Panc1 (cell line): ENCODE measurements at regions not wholly inside any gene's neighbourhood (a gene's known extent, or its start where the extent isn't known, plus 50 kb on each side); places are given as distances from the start of the nearest gene placed in this dataset.

ENCODE experiments used
- ATAC-seq: fragments of 200-7000 bp; cut with Tn5 transposase; 2 replicates; pipeline ENCODE4 v1.9.1; 2020; ENCODE audit warnings: mild to moderate bottlenecking, moderate library complexity
- BruUV-seq: library from RNA; stranded (reverse); fragments of 400-500 nt; replicated peaks from 2 replicates; lab custom pipeline; 2021; lab: Mats Ljungman, UMichigan
- CTCF ChIA-PET: fragments of 300-600 bp; sonication (Branson Sonifier 250); formaldehyde crosslinking; loops from one replicate; lab custom pipeline; 2022; ENCODE audit warnings: antibody characterized with exemption; lab: Charles Lee
- POLR2A ChIA-PET: fragments of 300-600 bp; sonication (Branson Sonifier 250); formaldehyde crosslinking; loops from one replicate; lab custom pipeline; 2022; ENCODE audit warnings: antibody characterized with exemption; lab: Charles Lee
- DNase-seq: peaks from one replicate; pipeline ENCODE4 v3.0.0-alpha.2; 2010; ENCODE audit warnings: low read depth, low spot score
- H3K27ac ChIP-seq: 2 replicates; pipeline ENCODE4 v1.5.1; 2011; ENCODE audit warnings: mild to moderate bottlenecking, low read length, inconsistent platforms
- H3K27me3 ChIP-seq: fragments of 200-500 bp; sonication (Bioruptor generic); 2 replicates; pipeline ENCODE4 v1.6.0; 2014; ENCODE audit warnings: low read length, inconsistent platforms; ENCODE audit not compliant: control insufficient read depth, insufficient read depth
- H3K36me3 ChIP-seq: fragments of 200-500 bp; sonication (Bioruptor generic); 2 replicates; pipeline ENCODE4 v1.5.1; 2014; ENCODE audit warnings: inconsistent platforms, mild to moderate bottlenecking, low read length, moderate library complexity; ENCODE audit not compliant: control insufficient read depth, insufficient read depth
- H3K4me1 ChIP-seq: 2 replicates; pipeline ENCODE4 v1.5.1; 2011; ENCODE audit warnings: inconsistent platforms, mild to moderate bottlenecking, low read length, moderate library complexity; ENCODE audit not compliant: control insufficient read depth, insufficient read depth
- H3K4me3 ChIP-seq, 2 experiments: 2 replicates each; pipeline ENCODE4 v1.5.1; 2011 to 2012; ENCODE audit warnings: low read depth in 2 of 2, low read length in 2 of 2, mild to moderate bottlenecking in 2 of 2, inconsistent platforms in 1 of 2, moderate library complexity in 1 of 2
- H3K9me3 ChIP-seq: fragments of 200-500 bp; sonication (Bioruptor generic); 2 replicates; pipeline ENCODE4 v1.5.1; 2014; ENCODE audit warnings: low read depth, mild to moderate bottlenecking, inconsistent platforms, low read length, moderate library complexity; ENCODE audit not compliant: control insufficient read depth, insufficient read depth
- CTCF ChIP-seq: fragments of 450-650 bp; IDR thresholded peaks from 2 replicates; pipeline ENCODE4 v1.5.1; 2017; ENCODE audit warnings: mild to moderate bottlenecking
- POLR2AphosphoS5 ChIP-seq: IDR thresholded peaks from 2 replicates; pipeline ENCODE4 v1.6.1; 2012; ENCODE audit warnings: mild to moderate bottlenecking, low read depth, low read length, moderate library complexity
- REST ChIP-seq, 2 experiments: IDR thresholded peaks; 2 replicates each; pipeline ENCODE4 v1.6.1; 2011 to 2012; ENCODE audit warnings: low read depth in 2 of 2, control low read depth in 1 of 2, low read length in 1 of 2, mild to moderate bottlenecking in 1 of 2, moderate library complexity in 1 of 2; ENCODE audit not compliant: insufficient read depth in 1 of 2
- SIN3A ChIP-seq: IDR thresholded peaks from 2 replicates; pipeline ENCODE4 v1.6.1; 2012; ENCODE audit warnings: low read depth, mild to moderate bottlenecking, low read length, moderate library complexity, borderline replicate concordance; ENCODE audit not compliant: insufficient read depth
- TCF7L2 ChIP-seq: IDR thresholded peaks from 2 replicates; pipeline ENCODE4 v1.6.1; 2011; ENCODE audit warnings: mild to moderate bottlenecking, low read depth, low read length, inconsistent platforms
- in situ Hi-C: cut with HindIII; loops from 2 replicates; pipeline ENCODE4 v1.10.0; 2016; ENCODE audit warnings: low sequenced_read_pairs, low pct_unique_long_range_greater_than_20kb
- intact Hi-C: fragments of 100-400 bp; cut with micrococcal nuclease; formaldehyde crosslinking; loops from one replicate; pipeline ENCODE4 v1.10.0; 2022; ENCODE audit not compliant: unreplicated experiment

GRCh38 chr3:163560459-163560858 lies 1517.8 kb downstream of the SI start:
- Histone ChIP-seq H3K27me3 (no peaks in the 10 kb centered on the region), H3K27ac (no peak overlapping the region), H3K36me3 (no peaks in the 10 kb centered on the region), H3K9me3 (no peaks in the 10 kb centered on the region), H3K4me1 (no peaks in the 10 kb centered on the region), H3K4me3 (no peak overlapping the region)
- no TSS peak for BruUV-seq
- ChIA-PET POLR2A (no interaction called here), CTCF (no interaction called here)
- TF ChIP-seq REST (IDR thresholded peaks at IDR 0.05; ENCODE audit: insufficient read depth in 1 of 2, low read depth in 2 of 2, low read length in 1 of 2) (no peak), TCF7L2 (no peak), SIN3A (no peak)
- no peak for DNase-seq
- ATAC-seq, result no peak
- intact Hi-C loops (no loop called here), in situ Hi-C loops (no loop called here)

- TF ChIP-seq CTCF, result no peak
- TF ChIP-seq TCF7L2, result no peak
- TF ChIP-seq SIN3A, result no peak
- no peak for TF ChIP-seq POLR2AphosphoS5
- TF ChIP-seq REST (IDR thresholded peaks at IDR 0.05; ENCODE audit: insufficient read depth in 1 of 2, low read depth in 2 of 2, low read length in 1 of 2), result no peak
- no TSS peak for BruUV-seq
- Histone ChIP-seq H3K36me3 (no peaks in the 10 kb centered on the region), H3K27me3 (no peaks in the 10 kb centered on the region), H3K4me3 (no peak overlapping the region), H3K27ac (no peak overlapping the region), H3K4me1 (no peaks in the 10 kb centered on the region), H3K9me3 (no peaks in the 10 kb centered on the region)
- CTCF ChIA-PET, result no interaction called here
- intact Hi-C loops (no loop called here), in situ Hi-C loops (no loop called here)
- POLR2A ChIA-PET, result no interaction called here
- ATAC-seq (no peak), DNase-seq (no peak)
These were observed 1521.3 kb downstream of the SI start for GRCh38 chr3:163556813-163557523.
